ENCODE measurements at regions not wholly inside any gene's neighbourhood (a gene's known extent, or its start where the extent isn't known, plus 50 kb on each side); places are given as distances from the start of the nearest gene placed in this dataset.

- no peak for DNase-seq (ENCODE audit: low read depth, low spot score)
These were observed 212.2 kb downstream of the TRIB2 start for GRCh38 chr2:12928775-12929401.

DNA sequence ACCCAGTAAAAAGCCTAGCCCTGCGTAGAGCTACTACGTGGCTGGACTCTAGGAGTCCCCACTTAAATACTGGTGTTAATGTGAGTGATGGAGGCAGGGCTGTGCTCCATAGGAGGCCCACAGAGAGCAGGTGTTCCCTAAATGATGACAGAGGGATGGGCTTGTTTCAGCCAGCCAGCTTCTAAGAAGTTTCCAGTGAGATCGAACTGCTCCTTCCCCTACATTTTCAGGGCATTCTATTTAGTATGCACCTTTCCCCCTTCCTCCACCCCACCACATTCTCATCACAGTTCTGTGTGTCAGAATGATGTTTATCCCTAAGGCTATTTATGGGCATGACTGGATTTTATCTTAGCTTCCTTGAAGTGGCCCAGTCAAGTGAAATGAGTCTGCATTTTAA is 213.0 kb downstream of the TRIB2 start:
- no peak for DNase-seq (ENCODE audit: low read depth, low spot score)

DNA sequence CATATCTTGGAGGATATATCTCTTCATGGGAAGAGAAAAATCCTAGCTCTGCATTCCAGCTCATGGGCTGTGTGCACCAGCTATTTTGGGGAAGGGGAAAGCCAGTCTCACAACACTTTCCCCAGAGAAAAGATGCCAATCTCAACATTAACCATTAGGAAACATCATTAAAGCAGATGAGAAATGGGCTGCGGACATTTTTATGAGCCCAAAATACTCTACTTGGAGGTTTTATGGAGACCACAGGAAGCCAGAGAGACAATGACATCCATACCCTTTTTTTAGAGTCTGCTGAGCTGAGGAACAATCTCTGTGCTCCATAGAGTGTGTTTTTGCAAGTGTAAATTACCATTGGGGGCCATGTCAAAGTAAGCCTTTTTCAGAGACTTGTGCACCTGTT is 213.7 kb downstream of the TRIB2 start:
- DNase-seq (ENCODE audit: low read depth, low spot score) = no peak

- DNase-seq (ENCODE audit: low read depth, low spot score) = no peak
These were observed 214.6 kb downstream of the TRIB2 start for GRCh38 chr2:12931186-12931844.

GRCh38 chr2:12932192-12932591 is 215.5 kb downstream of the TRIB2 start:
- DNase-seq (ENCODE audit: low read depth, low spot score) = no peak

- DNase-seq (ENCODE audit: low read depth, low spot score) = no peak
These were observed 217.5 kb downstream of the TRIB2 start for GRCh38 chr2:12934146-12934756.

DNA sequence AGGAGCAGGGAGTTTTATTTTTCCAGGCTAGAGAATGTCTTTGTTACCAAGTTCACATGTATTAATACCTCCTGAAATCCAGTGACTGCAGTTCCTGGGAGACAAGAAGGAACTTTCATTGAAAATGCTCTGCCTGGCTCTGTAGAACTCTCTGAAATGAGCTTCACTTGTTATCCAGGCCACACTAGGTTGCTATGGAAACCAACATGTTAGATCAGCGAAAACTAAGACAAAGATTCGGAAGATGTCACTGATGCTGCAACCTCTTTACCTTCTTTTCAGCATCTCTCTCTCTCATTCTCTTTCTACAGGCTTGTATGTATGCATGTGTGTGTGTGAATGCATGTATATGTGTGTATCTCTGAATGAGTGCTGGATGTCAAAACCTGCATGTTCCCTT is 218.5 kb downstream of the TRIB2 start:
- DNase-seq (ENCODE audit: low read depth, low spot score) = no peak

DNA sequence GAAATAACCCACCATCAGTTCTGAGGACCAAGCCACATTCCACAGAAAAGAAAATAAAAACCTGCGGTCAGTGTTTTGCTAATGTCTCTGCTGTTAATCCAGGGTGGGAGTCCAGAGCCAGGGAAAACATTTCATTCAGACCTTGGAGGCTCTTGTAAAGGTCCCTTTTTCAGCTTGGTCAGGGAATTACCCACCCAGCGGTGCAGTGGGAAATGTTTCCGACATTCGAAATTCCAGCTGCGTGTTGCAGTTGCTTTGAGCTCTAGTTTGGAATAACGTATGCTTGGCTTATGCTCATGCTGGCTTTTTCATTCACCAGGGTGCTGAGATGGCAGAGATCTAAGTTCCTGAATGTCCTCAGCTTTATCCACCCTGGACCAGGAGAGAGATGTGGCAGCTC is 219.1 kb downstream of the TRIB2 start:
- DNase-seq (ENCODE audit: low read depth, low spot score) = no peak

DNA sequence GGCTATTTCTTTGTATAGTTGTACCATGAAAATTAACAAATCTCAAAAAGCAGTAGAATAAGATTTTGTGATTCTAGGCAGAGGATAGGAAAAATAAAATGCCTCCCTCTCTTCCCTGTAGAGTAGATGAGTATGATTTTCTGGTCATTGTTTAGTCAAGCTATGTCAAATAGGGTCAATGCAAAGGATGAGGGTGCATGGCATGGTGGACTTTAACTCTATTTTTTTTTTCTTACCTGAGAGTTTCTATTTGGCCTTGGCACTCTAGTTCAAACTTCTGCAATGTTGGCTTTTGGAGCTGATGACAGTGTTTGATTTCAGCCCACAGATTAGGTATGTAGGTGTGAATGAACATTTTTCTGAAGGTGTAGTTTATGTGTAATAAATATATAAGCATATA is 224.5 kb downstream of the TRIB2 start:
- DNase-seq (ENCODE audit: low read depth, low spot score) = no peak

- DNase-seq (ENCODE audit: low read depth, low spot score) = no peak
These were observed 231.7 kb downstream of the TRIB2 start for GRCh38 chr2:12948231-12948960.

DNA sequence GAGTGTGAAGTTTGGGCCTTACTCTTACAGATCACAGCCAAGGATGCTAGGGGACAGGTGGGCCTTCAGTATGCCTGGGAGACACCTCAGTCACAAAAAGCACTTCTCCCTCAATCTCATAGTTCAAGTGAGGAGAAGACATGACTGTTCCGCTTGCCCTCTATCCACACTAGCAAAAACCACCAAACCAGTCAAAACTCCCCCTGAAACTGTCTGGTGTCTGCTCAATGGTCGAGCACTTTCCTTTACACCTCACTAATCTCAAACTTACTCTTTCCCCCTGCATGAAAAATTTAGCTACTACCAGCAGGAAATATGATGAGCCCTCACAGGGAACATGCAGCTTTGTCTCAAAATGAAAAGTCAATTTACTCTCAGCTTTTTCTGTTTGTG is 232.2 kb downstream of the TRIB2 start:
- DNase-seq (ENCODE audit: low read depth, low spot score) = no peak

DNA sequence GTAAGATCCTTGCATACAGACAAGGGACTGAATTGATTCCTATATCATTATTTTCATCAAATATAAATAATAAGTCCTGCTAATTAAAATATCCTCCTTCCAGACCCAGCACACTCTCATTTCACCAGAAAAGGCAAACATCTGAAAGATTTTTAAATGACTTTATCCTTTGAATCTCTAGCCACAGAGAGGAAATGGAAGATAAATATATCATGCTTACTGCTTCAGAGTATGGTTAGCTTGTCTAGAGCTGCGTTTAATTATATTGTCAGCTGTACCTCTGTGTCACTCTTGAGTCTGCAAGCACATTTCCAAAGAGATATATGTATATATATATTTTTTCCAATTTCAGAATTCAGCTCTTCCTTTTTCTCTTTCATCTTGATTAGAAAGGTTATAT is 232.7 kb downstream of the TRIB2 start:
- DNase-seq (ENCODE audit: low read depth, low spot score) = no peak

- no peak for DNase-seq (ENCODE audit: low read depth, low spot score)
These were observed 233.4 kb downstream of the TRIB2 start for GRCh38 chr2:12950174-12950573.

- peak; percentile 19 for DNase-seq (ENCODE audit: low read depth, low spot score)
These were observed 234.4 kb downstream of the TRIB2 start for GRCh38 chr2:12950957-12951656.

- DNase-seq (ENCODE audit: low read depth, low spot score) = no peak
These were observed 234.9 kb downstream of the TRIB2 start for GRCh38 chr2:12951657-12951973.

DNA sequence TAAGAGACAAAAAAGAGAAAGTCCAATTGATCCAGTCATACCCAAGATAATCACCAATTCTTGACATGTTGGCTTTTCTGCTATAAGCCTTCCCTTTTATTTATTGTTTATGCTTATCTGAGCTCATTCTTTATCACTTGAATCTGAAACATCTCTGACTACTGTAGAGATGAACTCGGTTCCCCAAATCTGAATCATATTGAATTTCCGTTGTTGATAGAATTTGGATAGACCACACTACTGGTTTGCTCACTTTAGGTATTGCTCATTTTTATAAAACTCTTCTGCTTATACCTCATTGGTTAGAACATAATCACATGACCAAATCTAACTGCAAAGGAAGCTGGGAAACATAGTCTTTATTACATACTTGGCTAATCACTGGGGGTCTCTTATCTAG is 236.9 kb downstream of the TRIB2 start:
- no peak for DNase-seq (ENCODE audit: low read depth, low spot score)

- DNase-seq (ENCODE audit: low read depth, low spot score) = no peak
These were observed 239.1 kb downstream of the TRIB2 start for GRCh38 chr2:12955864-12956263.

- no peak for DNase-seq (ENCODE audit: low read depth, low spot score)
These were observed 240.5 kb downstream of the TRIB2 start for GRCh38 chr2:12957251-12957650.

DNA sequence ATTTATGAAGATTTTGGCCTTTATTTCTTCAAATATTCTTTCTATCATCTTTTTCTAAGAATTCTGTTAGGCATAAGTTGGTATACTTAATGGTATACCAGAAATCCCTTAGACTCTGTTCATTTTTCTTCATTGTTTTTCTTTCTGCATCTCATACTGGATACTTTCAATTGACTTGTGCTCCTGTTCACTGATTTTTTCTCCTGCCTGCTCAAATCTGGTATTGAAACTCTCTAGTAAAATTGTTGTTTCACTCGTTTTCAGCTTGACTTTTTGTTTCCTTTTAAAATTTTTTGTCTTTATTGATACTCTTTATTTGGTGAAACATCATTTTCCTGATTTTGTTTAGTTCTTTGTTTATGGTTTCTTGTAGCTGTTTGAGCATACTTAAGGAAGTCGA is 243.2 kb downstream of the TRIB2 start:
- no peak for DNase-seq (ENCODE audit: low read depth, low spot score)

GRCh38 chr2:12960671-12961070 is 243.9 kb downstream of the TRIB2 start:
- no peak for DNase-seq (ENCODE audit: low read depth, low spot score)

DNA sequence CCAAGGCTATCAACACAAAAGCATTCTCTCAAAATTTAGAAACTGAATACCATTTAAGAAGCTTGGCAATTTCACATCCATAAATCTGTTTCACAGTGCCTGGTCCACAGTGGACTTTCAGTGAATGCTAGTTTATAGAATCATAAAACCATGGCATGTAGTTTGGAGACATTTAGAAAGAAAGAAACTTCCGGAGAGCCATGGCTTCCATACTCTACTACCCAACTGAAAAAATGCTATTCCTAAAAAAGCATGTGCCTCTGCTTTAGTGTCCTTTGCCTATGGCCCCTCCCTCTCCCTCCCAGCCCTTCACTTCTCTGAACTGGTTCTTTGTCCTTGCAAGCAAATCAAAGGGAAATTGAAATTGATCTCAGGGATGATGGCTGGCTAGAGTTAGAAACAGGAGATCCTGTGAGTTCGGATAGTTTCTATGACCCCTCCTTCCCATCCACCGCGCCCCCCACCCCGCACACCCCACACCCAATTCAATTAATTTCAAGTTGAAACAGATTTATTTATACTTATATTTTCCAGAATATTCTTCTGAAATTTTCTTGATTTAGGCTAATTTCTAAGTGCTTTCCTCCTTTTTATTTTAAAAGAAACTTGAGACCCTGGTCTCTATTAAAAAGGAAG is 248.3 kb downstream of the TRIB2 start:
- DNase-seq (ENCODE audit: low read depth, low spot score) = no peak

Measured in ELF-1 (cell line).